Endodermal cell (in vitro differentiated cells): ENCODE measurements at regions not wholly inside any gene's neighbourhood (a gene's known extent, or its start where the extent isn't known, plus 50 kb on each side); places are given as distances from the start of the nearest gene placed in this dataset.
A peak's percentile ranks its signal among the peaks of the same experiment; 100 is the strongest.

Experiments
- DNase-seq: peaks from one replicate; pipeline ENCODE4 v3.0.0-alpha.2; 2017
- H3K27ac ChIP-seq: 2 replicates; pipeline ENCODE4 v1.5.1; 2013; ENCODE audit warnings: mild to moderate bottlenecking, low read depth, low read length, moderate library complexity
- H3K27me3 ChIP-seq: 2 replicates; pipeline ENCODE4 v1.6.1; 2013; ENCODE audit warnings: mild to moderate bottlenecking, low read length, moderate library complexity; ENCODE audit not compliant: insufficient read depth, control insufficient read depth, poor library complexity, severe bottlenecking
- H3K36me3 ChIP-seq: 2 replicates; pipeline ENCODE4 v1.7.0; 2013; ENCODE audit warnings: mild to moderate bottlenecking, low read length, moderate library complexity; ENCODE audit not compliant: control insufficient read depth, insufficient read depth
- H3K4me1 ChIP-seq: one replicate; pipeline ENCODE4 v1.7.0; 2013; ENCODE audit warnings: low read length; ENCODE audit not compliant: control insufficient read depth, insufficient read depth
- H3K4me3 ChIP-seq: 2 replicates; pipeline ENCODE4 v1.5.1; 2013; ENCODE audit warnings: mild to moderate bottlenecking, low read length, moderate library complexity
- H3K9ac ChIP-seq: 2 replicates; pipeline ENCODE4 v1.6.1; 2013; ENCODE audit warnings: mild to moderate bottlenecking, low read length, moderate library complexity; ENCODE audit not compliant: poor library complexity, severe bottlenecking; ENCODE audit errors: extremely low read depth
- H3K9me3 ChIP-seq: 2 replicates; pipeline ENCODE4 v1.6.1; 2013; ENCODE audit warnings: mild to moderate bottlenecking, low read length, moderate library complexity; ENCODE audit not compliant: control insufficient read depth
- H3K27ac Mint-ChIP-seq: 2 replicates; pipeline ENCODE4 v1.8.0; 2020; ENCODE audit warnings: mixed read lengths
- H3K27me3 Mint-ChIP-seq: 2 replicates; pipeline ENCODE4 v1.8.0; 2021; ENCODE audit warnings: mild to moderate bottlenecking, mixed read lengths; ENCODE audit not compliant: insufficient read depth
- H3K36me3 Mint-ChIP-seq: 2 replicates; pipeline ENCODE4 v1.8.0; 2020; ENCODE audit warnings: low read depth, mixed read lengths
- H3K4me1 Mint-ChIP-seq: 2 replicates; pipeline ENCODE4 v1.8.0; 2020; ENCODE audit warnings: mixed read lengths
- H3K4me3 Mint-ChIP-seq: 2 replicates; pipeline ENCODE4 v1.8.0; 2020; ENCODE audit warnings: mild to moderate bottlenecking, moderate library complexity, mixed read lengths
- H3K9me3 Mint-ChIP-seq: 2 replicates; pipeline ENCODE4 v1.8.0; 2020; ENCODE audit warnings: mild to moderate bottlenecking, mixed read lengths
- WGBS, 2 experiments: methylation state at CpG; one replicate each; pipeline versions ENCODE4 v1.1.5 to v1.1.7; 2013; ENCODE audit warnings: missing lambda C conversion rate in 2 of 2, mixed read lengths in 1 of 2; ENCODE audit not compliant: insufficient coverage in 1 of 2, insufficient read length in 1 of 2; 5-methylcytosine and 5-hydroxymethylcytosine counted together
- TF ChIP-seq, protein P1 (sequence below): fragments of 200-600 bp; sonication (generic); conservative IDR thresholded peaks from 2 replicates; pipeline ENCODE4 v1.5.0; 2021; ENCODE audit warnings: antibody characterized with exemption, mild to moderate bottlenecking

DNA sequence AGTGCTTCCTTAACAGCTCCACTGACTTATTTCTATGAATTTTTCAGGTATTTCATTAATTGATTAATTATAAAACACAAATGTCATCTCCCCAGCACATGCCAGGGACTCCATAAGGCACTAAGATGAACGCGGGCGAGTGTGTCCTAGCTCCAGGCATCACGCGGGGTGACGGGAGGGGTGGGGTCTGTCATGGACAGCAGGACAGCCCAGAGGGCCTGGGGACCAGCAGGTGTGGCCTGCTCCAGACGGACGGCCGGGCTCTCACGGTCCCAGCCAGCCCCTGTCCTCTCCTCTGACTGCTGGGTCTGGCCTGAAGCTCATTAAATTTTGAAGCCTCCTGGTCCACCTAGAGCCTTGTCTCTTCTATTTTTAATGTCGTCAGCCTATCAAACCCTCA is 531.1 kb downstream of the BRD1 start:
- Histone ChIP-seq H3K4me1 (no peaks in the 10 kb centered on the region), H3K9me3 (no peaks in the 10 kb centered on the region), H3K9ac (no peak overlapping the region), H3K27ac (no peak overlapping the region), H3K36me3 (no peaks in the 10 kb centered on the region), H3K4me3 (no peak overlapping the region), H3K27me3 (no peaks in the 10 kb centered on the region)
- Mint-ChIP-seq H3K27ac (no peak overlapping the region), H3K4me1 (no peaks in the 10 kb centered on the region), H3K9me3 (peaks cover 6% of the 10 kb centered on the region), H3K36me3 (no peaks in the 10 kb centered on the region), H3K27me3 (no peaks in the 10 kb centered on the region), H3K4me3 (no peak overlapping the region)
- TF ChIP-seq, protein P1, sequence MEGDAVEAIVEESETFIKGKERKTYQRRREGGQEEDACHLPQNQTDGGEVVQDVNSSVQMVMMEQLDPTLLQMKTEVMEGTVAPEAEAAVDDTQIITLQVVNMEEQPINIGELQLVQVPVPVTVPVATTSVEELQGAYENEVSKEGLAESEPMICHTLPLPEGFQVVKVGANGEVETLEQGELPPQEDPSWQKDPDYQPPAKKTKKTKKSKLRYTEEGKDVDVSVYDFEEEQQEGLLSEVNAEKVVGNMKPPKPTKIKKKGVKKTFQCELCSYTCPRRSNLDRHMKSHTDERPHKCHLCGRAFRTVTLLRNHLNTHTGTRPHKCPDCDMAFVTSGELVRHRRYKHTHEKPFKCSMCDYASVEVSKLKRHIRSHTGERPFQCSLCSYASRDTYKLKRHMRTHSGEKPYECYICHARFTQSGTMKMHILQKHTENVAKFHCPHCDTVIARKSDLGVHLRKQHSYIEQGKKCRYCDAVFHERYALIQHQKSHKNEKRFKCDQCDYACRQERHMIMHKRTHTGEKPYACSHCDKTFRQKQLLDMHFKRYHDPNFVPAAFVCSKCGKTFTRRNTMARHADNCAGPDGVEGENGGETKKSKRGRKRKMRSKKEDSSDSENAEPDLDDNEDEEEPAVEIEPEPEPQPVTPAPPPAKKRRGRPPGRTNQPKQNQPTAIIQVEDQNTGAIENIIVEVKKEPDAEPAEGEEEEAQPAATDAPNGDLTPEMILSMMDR, result no peak
- peak; percentile 15 for DNase-seq
- WGBS, 2 experiments, result 81 to 88% methylated on average over 4 to 11 of the region's 11 CpGs

DNA sequence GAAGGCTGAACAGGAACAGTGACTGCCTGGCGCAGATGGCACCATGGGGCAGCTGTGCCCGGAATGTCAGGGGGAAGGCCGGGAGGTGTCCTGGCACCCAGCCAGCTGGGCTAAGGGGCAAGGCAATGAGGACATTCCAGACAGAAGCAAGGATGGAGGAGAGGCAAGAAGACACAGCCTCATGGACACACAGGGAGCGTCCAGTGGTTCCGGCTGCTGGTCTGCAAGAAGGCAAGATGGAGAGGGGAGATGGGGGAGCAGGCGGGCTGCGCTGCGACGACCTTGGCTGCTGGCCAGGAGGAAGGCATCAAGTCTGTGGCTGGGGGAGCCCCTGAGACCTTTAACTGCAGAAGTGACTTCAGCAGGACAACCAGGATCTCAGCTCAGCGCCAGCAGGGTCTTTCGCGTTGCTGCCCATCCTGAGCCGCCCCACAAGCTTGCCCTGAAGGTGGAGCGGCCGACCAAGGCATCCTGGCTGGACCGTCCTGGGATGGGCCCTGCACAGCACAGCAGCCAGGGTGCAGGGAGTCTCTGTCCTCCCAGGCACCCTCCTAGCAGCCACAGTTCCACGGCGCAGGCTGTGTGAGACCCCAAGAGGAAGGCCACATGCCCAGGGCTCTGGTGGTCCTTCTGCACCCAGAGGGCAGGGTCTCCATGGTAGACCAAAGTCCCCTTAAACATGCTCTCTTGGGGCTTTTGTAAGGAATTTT is 531.7 kb downstream of the BRD1 start:
- Histone ChIP-seq H3K9ac (no peak overlapping the region), H3K27me3 (no peaks in the 10 kb centered on the region), H3K9me3 (no peaks in the 10 kb centered on the region), H3K27ac (no peak overlapping the region), H3K36me3 (no peaks in the 10 kb centered on the region), H3K4me3 (no peak overlapping the region), H3K4me1 (no peaks in the 10 kb centered on the region)
- Mint-ChIP-seq H3K9me3 (peaks cover 6% of the 10 kb centered on the region), H3K4me3 (no peak overlapping the region), H3K4me1 (no peaks in the 10 kb centered on the region), H3K27ac (no peak overlapping the region), H3K36me3 (no peaks in the 10 kb centered on the region), H3K27me3 (no peaks in the 10 kb centered on the region)
- TF ChIP-seq, protein P1, result no peak
- WGBS, 2 experiments, result 94 to 96% methylated on average over 10 to 18 of the region's 18 CpGs
- DNase-seq, result peak; percentile 15

DNA sequence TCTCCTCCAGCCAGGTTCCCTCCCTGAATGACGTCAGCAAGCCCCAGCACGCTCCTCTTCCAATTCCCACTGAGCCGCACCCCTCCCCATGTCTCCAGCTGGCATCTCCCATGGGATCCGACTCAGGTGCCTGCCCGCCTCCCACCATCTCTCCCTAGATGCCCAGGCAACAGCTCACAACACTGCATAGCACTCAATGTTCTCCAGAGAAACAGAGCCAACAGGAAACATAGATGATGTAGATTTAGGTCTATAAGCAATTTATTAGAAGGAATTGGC is 532.3 kb downstream of the BRD1 start:
- Mint-ChIP-seq H3K4me3 (no peak overlapping the region), H3K9me3 (peaks cover 6% of the 10 kb centered on the region), H3K36me3 (no peaks in the 10 kb centered on the region), H3K27me3 (no peaks in the 10 kb centered on the region), H3K27ac (no peak overlapping the region), H3K4me1 (no peaks in the 10 kb centered on the region)
- H3K4me1 ChIP-seq, result no peaks in the 10 kb centered on the region
- no peaks in the 10 kb centered on the region for H3K9me3 ChIP-seq
- WGBS, 2 experiments, result 91 to 100% methylated on average over 2 to 5 of the region's 5 CpGs
- H3K4me3 ChIP-seq, result no peak overlapping the region
- TF ChIP-seq, protein P1, result no peak
- H3K36me3 ChIP-seq, result no peaks in the 10 kb centered on the region
- no peaks in the 10 kb centered on the region for H3K27me3 ChIP-seq
- no peak overlapping the region for H3K9ac ChIP-seq
- no peak overlapping the region for H3K27ac ChIP-seq
- no peak for DNase-seq
